ENCODE measurements at regions not wholly inside any gene's neighbourhood (a gene's known extent, or its start where the extent isn't known, plus 50 kb on each side); places are given as distances from the start of the nearest gene placed in this dataset.
A peak's percentile ranks its signal among the peaks of the same experiment; 100 is the strongest.

- H3K27ac ChIP-seq (ENCODE audit: low read depth, low read length, poor library complexity, severe bottlenecking): no peak overlapping the region
- H3K9me3 ChIP-seq (ENCODE audit: low read depth, low read length, poor library complexity, severe bottlenecking): no peaks in the 10 kb centered on the region
- ChIA-PET CTCF (no interaction called here), POLR2A (ENCODE audit: low non-redundant PET) (no interaction called here)
- no TSS peak for BruUV-seq (replicated peaks)
- TF ChIP-seq EZH2 (IDR thresholded peaks at IDR 0.05; ENCODE audit: borderline replicate concordance, low read depth, low read length, poor library complexity, severe bottlenecking): no peak
- TF ChIP-seq CTCF (conservative IDR thresholded peaks at IDR 0.05; ENCODE audit: low read depth, low read length): no peak
- intact Hi-C loops (cut with micrococcal nuclease; ENCODE audit: unreplicated experiment): no loop called here
- no peaks in the 10 kb centered on the region for H3K36me3 ChIP-seq (ENCODE audit: insufficient read depth, low read length, poor library complexity, severe bottlenecking)
- peaks cover 3% of the 10 kb centered on the region for H3K27me3 ChIP-seq (replicated peaks; ENCODE audit: insufficient read depth, low read depth, low read length, poor library complexity)
- no peak overlapping the region for H3K4me3 ChIP-seq (ENCODE audit: low read depth, low read length, poor library complexity, severe bottlenecking)
- no peak for DNase-seq (ENCODE audit: low spot score)
- H3K4me1 ChIP-seq (ENCODE audit: insufficient read depth, low read length, poor library complexity, severe bottlenecking): no peaks in the 10 kb centered on the region
These were observed 274.3 kb downstream of the AUH start for GRCh38 chr9:91087462-91087759.

GRCh38 chr9:91089405-91090129 is 272.2 kb downstream of the AUH start:
- peaks cover 3% of the 10 kb centered on the region for H3K27me3 ChIP-seq (replicated peaks; ENCODE audit: insufficient read depth, low read depth, low read length, poor library complexity)
- BruUV-seq (replicated peaks): no TSS peak
- ChIA-PET CTCF (interaction anchor here (0.6 kb wide), 1 partner anchor 637 kb away, joined by 4 read pairs; no protein-coding TSS in a partner anchor), POLR2A (ENCODE audit: low non-redundant PET) (no interaction called here)
- H3K36me3 ChIP-seq (ENCODE audit: insufficient read depth, low read length, poor library complexity, severe bottlenecking): no peaks in the 10 kb centered on the region
- TF ChIP-seq CTCF (conservative IDR thresholded peaks at IDR 0.05; ENCODE audit: low read depth, low read length) (peak; percentile 35; the same call in 1 of the 2 replicates), EZH2 (IDR thresholded peaks at IDR 0.05; ENCODE audit: borderline replicate concordance, low read depth, low read length, poor library complexity, severe bottlenecking) (no peak)
- H3K4me1 ChIP-seq (ENCODE audit: insufficient read depth, low read length, poor library complexity, severe bottlenecking): no peaks in the 10 kb centered on the region
- intact Hi-C loops (cut with micrococcal nuclease; ENCODE audit: unreplicated experiment): no loop called here
- DNase-seq (ENCODE audit: low spot score): peak; percentile 5
- H3K4me3 ChIP-seq (ENCODE audit: low read depth, low read length, poor library complexity, severe bottlenecking): no peak overlapping the region
- no peaks in the 10 kb centered on the region for H3K9me3 ChIP-seq (ENCODE audit: low read depth, low read length, poor library complexity, severe bottlenecking)
- H3K27ac ChIP-seq (ENCODE audit: low read depth, low read length, poor library complexity, severe bottlenecking): no peak overlapping the region

GRCh38 chr9:91090130-91090410 is 271.6 kb downstream of the AUH start:
- POLR2A ChIA-PET (ENCODE audit: low non-redundant PET): no interaction called here
- CTCF ChIA-PET: interaction anchor here (0.6 kb wide), 1 partner anchor 637 kb away, joined by 4 read pairs; no protein-coding TSS in a partner anchor
- H3K27ac ChIP-seq (ENCODE audit: low read depth, low read length, poor library complexity, severe bottlenecking): no peak overlapping the region
- no TSS peak for BruUV-seq (replicated peaks)
- H3K27me3 ChIP-seq (replicated peaks; ENCODE audit: insufficient read depth, low read depth, low read length, poor library complexity): peaks cover 3% of the 10 kb centered on the region
- no peak overlapping the region for H3K4me3 ChIP-seq (ENCODE audit: low read depth, low read length, poor library complexity, severe bottlenecking)
- intact Hi-C loops (cut with micrococcal nuclease; ENCODE audit: unreplicated experiment): no loop called here
- DNase-seq (ENCODE audit: low spot score): no peak
- TF ChIP-seq CTCF (conservative IDR thresholded peaks at IDR 0.05; ENCODE audit: low read depth, low read length) (no peak), EZH2 (IDR thresholded peaks at IDR 0.05; ENCODE audit: borderline replicate concordance, low read depth, low read length, poor library complexity, severe bottlenecking) (no peak)
- H3K4me1 ChIP-seq (ENCODE audit: insufficient read depth, low read length, poor library complexity, severe bottlenecking): no peaks in the 10 kb centered on the region
- H3K9me3 ChIP-seq (ENCODE audit: low read depth, low read length, poor library complexity, severe bottlenecking): no peaks in the 10 kb centered on the region
- H3K36me3 ChIP-seq (ENCODE audit: insufficient read depth, low read length, poor library complexity, severe bottlenecking): no peaks in the 10 kb centered on the region
